SK-N-SH (cell line): ENCODE measurements at regions not wholly inside any gene's neighbourhood (a gene's known extent, or its start where the extent isn't known, plus 50 kb on each side); places are given as distances from the start of the nearest gene placed in this dataset.
A peak's percentile ranks its signal among the peaks of the same experiment; 100 is the strongest.

Source experiments
- CTCF ChIA-PET: fragments of 300-600, 350-600 bp; formaldehyde crosslinking; extraction: SDS; loops from one replicate; lab custom pipeline; 2021; lab: Yijun Ruan, JAX
- POLR2A ChIA-PET: fragments of 350-600 bp; sonication (Branson Sonifier 250); formaldehyde crosslinking; extraction: SDS; loops from one replicate; lab custom pipeline; 2020; ENCODE audit warnings: antibody characterized with exemption, inconsistent platforms; lab: Yijun Ruan, JAX
- DNase-seq: peaks from one replicate; pipeline ENCODE4 v3.0.0; 2012
- H2AFZ ChIP-seq: fragments of 200-600 bp; sonication (generic); 2 replicates; pipeline ENCODE4 v1.8.1; 2016; ENCODE audit warnings: antibody characterized with exemption, mild to moderate bottlenecking, low read depth
- H3F3A ChIP-seq: fragments of 200-600 bp; sonication (generic); replicated peaks from 2 replicates; pipeline ENCODE3; 2016; ENCODE audit warnings: antibody characterized with exemption, mild to moderate bottlenecking; ENCODE audit not compliant: insufficient read depth
- H3K27ac ChIP-seq, 2 experiments: fragments of 200-500 bp in 1 of 2; fragments of 200-600 bp in 1 of 2; sonication (Bioruptor generic) in 1 of 2; sonication (generic), shearing (Covaris generic) in 1 of 2; 2 replicates each; pipeline versions ENCODE4 v1.5.1 to v1.6.1; 2014 to 2016; ENCODE audit warnings: low read depth in 2 of 2, inconsistent platforms in 1 of 2, low read length in 1 of 2, mild to moderate bottlenecking in 1 of 2, mixed read lengths in 1 of 2
- H3K27me3 ChIP-seq: fragments of 200-600 bp; sonication (generic), shearing (Covaris generic); 2 replicates; pipeline ENCODE4 v1.6.1; 2016; ENCODE audit warnings: mixed run types; ENCODE audit not compliant: insufficient read depth
- H3K36me3 ChIP-seq, 2 experiments: fragments of 200-500 bp in 1 of 2; fragments of 200-600 bp in 1 of 2; sonication (Bioruptor generic) in 1 of 2; sonication (generic) in 1 of 2; replicated peaks in 1 of 2; 2 replicates each; pipeline versions ENCODE3 to v1.5.1; 2014 to 2016; ENCODE audit warnings: low read length in 1 of 2, mild to moderate bottlenecking in 1 of 2; ENCODE audit not compliant: insufficient read depth in 2 of 2, control insufficient read depth in 1 of 2
- H3K4me1 ChIP-seq, 2 experiments: fragments of 200-500 bp in 1 of 2; fragments of 200-600 bp in 1 of 2; sonication (Bioruptor generic) in 1 of 2; sonication (generic), shearing (Covaris generic) in 1 of 2; 2 replicates each; pipeline versions ENCODE4 v1.5.1 to v1.6.1; 2014 to 2016; ENCODE audit warnings: low read depth in 1 of 2, low read length in 1 of 2, mixed run types in 1 of 2; ENCODE audit not compliant: insufficient read depth in 2 of 2, control insufficient read depth in 1 of 2
- H3K4me2 ChIP-seq: fragments of 200-600 bp; sonication (generic), shearing (Covaris generic); 2 replicates; pipeline ENCODE4 v1.6.1; 2017; ENCODE audit warnings: mixed run types
- H3K4me3 ChIP-seq, 2 experiments: fragments of 200-500 bp in 1 of 2; fragments of 200-600 bp in 1 of 2; sonication (Bioruptor generic) in 1 of 2; sonication (generic), shearing (Covaris generic) in 1 of 2; 2 replicates each; pipeline versions ENCODE4 v1.5.1 to v1.8.1; 2014 to 2016; ENCODE audit warnings: low read depth in 2 of 2, inconsistent platforms in 1 of 2, low read length in 1 of 2, mild to moderate bottlenecking in 1 of 2, mixed read lengths in 1 of 2, moderate library complexity in 1 of 2
- H3K79me2 ChIP-seq: fragments of 200-600 bp; sonication (generic); 2 replicates; pipeline ENCODE4 v1.8.1; 2017; ENCODE audit warnings: mild to moderate bottlenecking; ENCODE audit not compliant: insufficient read depth
- H3K9ac ChIP-seq: fragments of 200-600 bp; sonication (generic); 2 replicates; pipeline ENCODE4 v1.6.1; 2017; ENCODE audit warnings: mixed run types
- H3K9me2 ChIP-seq: fragments of 200-600 bp; sonication (generic); 2 replicates; pipeline ENCODE4 v1.6.1; 2017; ENCODE audit warnings: mixed run types
- H3K9me3 ChIP-seq: fragments of 200-600 bp; sonication (generic); 2 replicates; pipeline ENCODE4 v1.6.1; 2017; ENCODE audit warnings: mixed run types, mild to moderate bottlenecking, moderate library complexity
- H4K20me1 ChIP-seq: fragments of 200-600 bp; sonication (generic); 2 replicates; pipeline ENCODE4 v1.6.1; 2017; ENCODE audit warnings: mild to moderate bottlenecking, mixed run types; ENCODE audit not compliant: insufficient read depth
- CHD2 ChIP-seq: fragments of 150-350 bp; IDR thresholded peaks from 2 replicates; pipeline ENCODE4 v1.6.1; 2018; ENCODE audit warnings: low read length; ENCODE audit not compliant: partially characterized antibody
- EZH2phosphoT487 ChIP-seq: fragments of 200-600 bp; sonication (generic); IDR thresholded peaks from 2 replicates; pipeline ENCODE4 v1.6.1; 2017; ENCODE audit warnings: low read depth, mixed run types, mild to moderate bottlenecking, antibody characterized with exemption, moderate library complexity, borderline replicate concordance
- FOSL2 ChIP-seq: IDR thresholded peaks from 2 replicates; pipeline ENCODE4 v1.4.0; 2012; ENCODE audit warnings: low read depth, mild to moderate bottlenecking, moderate library complexity, borderline replicate concordance
- FOXJ3 ChIP-seq: sonication (generic); formaldehyde crosslinking; IDR thresholded peaks from 2 replicates; pipeline ENCODE4 v1.5.1; 2020; ENCODE audit warnings: mild to moderate bottlenecking, missing genetic modification reagents
- GABPA ChIP-seq: IDR thresholded peaks from 2 replicates; pipeline ENCODE4 v1.4.0; 2012; ENCODE audit warnings: low read depth, mild to moderate bottlenecking
- MEF2A ChIP-seq: IDR thresholded peaks from 2 replicates; pipeline ENCODE4 v1.4.0; 2012; ENCODE audit warnings: low read depth, borderline replicate concordance
- RFX5 ChIP-seq: IDR thresholded peaks from 2 replicates; pipeline ENCODE4 v1.6.1; 2012; ENCODE audit warnings: mild to moderate bottlenecking, improper control_type of control experiment, low read length
- RXRA ChIP-seq: IDR thresholded peaks from 2 replicates; pipeline ENCODE4 v1.4.0; 2012; ENCODE audit warnings: low read depth, mild to moderate bottlenecking, borderline replicate concordance
- TCF12 ChIP-seq: IDR thresholded peaks from 2 replicates; pipeline ENCODE4 v1.4.0; 2012
- WGBS: methylation state at CpG from one replicate; pipeline ENCODE4 v1.1.6; 2017; ENCODE audit warnings: low lambda C conversion rate; 5-methylcytosine and 5-hydroxymethylcytosine counted together
- TF ChIP-seq, protein P1 (sequence below): fragments of 150-350 bp; IDR thresholded peaks from 2 replicates; pipeline ENCODE4 v1.6.1; 2016; ENCODE audit warnings: mild to moderate bottlenecking, low read depth, low read length
- TF ChIP-seq, protein P2 (sequence below): IDR thresholded peaks from 2 replicates; pipeline ENCODE4 v1.4.0; 2012; ENCODE audit warnings: low read depth
- TF ChIP-seq, protein P3 (sequence below): IDR thresholded peaks from 2 replicates; pipeline ENCODE4 v1.4.0; 2012; ENCODE audit warnings: low read depth, borderline replicate concordance
- TF ChIP-seq, protein P4 (sequence below): fragments of 200-600 bp; sonication (generic); IDR thresholded peaks from 2 replicates; pipeline ENCODE4 v1.6.1; 2017; ENCODE audit warnings: antibody characterized with exemption, mild to moderate bottlenecking, moderate library complexity
- TF ChIP-seq, protein P5 (sequence below): fragments of 150-350 bp; IDR thresholded peaks from 2 replicates; pipeline ENCODE4 v1.6.1; 2017; ENCODE audit warnings: antibody characterized with exemption, low read length, low read depth, borderline replicate concordance

DNA sequence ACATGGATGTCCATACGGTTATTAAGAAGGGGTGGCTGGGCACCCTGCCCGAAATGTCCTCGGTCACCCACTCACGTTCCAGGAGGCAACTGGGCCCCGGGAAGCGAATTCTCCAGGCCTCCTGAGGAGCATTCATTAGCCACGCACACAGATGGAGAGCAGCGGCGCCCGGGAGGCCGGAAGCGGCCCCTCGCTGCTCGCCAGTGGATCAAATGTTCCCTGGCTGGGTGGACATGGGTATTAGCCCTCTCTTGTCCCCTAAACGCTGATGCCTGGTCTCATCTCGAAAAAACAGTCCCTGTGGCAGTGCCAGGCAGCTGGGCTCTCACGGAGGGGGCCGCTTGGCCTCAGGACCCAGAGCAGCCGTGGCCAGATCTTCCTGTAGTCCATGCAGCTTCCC, 59.0 kb upstream of the DLK1 start:
- Histone ChIP-seq H4K20me1 (no peaks in the 10 kb centered on the region), H3K4me2 (no peak overlapping the region), H3K9me3 (no peaks in the 10 kb centered on the region), H3K36me3 (no peaks in the 10 kb centered on the region), H3K27ac (peak overlapping the region in 1 of 2 experiments; percentile 48; a peak in 1 of 4 replicates), H2AFZ (no peak overlapping the region), H3K79me2 (no peaks in the 10 kb centered on the region), H3K9ac (no peak overlapping the region), H3K27me3 (no peaks in the 10 kb centered on the region), H3K4me3 (no peak overlapping the region), H3F3A (no peaks in the 10 kb centered on the region), H3K9me2 (no peaks in the 10 kb centered on the region), H3K4me1 (peaks cover 0 to 70% of the 10 kb centered on the region in 2 experiments; a peak in 1 of 4 replicates)
- TF ChIP-seq GABPA (no peak), RXRA (no peak), FOXJ3 (CRISPR knock-in tag) (no peak), RFX5 (no peak), MEF2A (no peak), TCF12 (no peak), CHD2 (no peak), FOSL2 (no peak), EZH2phosphoT487 (no peak)
- TF ChIP-seq, protein P1, sequence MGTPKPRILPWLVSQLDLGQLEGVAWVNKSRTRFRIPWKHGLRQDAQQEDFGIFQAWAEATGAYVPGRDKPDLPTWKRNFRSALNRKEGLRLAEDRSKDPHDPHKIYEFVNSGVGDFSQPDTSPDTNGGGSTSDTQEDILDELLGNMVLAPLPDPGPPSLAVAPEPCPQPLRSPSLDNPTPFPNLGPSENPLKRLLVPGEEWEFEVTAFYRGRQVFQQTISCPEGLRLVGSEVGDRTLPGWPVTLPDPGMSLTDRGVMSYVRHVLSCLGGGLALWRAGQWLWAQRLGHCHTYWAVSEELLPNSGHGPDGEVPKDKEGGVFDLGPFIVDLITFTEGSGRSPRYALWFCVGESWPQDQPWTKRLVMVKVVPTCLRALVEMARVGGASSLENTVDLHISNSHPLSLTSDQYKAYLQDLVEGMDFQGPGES, result no peak
- TF ChIP-seq, protein P2, sequence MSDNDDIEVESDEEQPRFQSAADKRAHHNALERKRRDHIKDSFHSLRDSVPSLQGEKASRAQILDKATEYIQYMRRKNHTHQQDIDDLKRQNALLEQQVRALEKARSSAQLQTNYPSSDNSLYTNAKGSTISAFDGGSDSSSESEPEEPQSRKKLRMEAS, result no peak
- TF ChIP-seq, protein P3, sequence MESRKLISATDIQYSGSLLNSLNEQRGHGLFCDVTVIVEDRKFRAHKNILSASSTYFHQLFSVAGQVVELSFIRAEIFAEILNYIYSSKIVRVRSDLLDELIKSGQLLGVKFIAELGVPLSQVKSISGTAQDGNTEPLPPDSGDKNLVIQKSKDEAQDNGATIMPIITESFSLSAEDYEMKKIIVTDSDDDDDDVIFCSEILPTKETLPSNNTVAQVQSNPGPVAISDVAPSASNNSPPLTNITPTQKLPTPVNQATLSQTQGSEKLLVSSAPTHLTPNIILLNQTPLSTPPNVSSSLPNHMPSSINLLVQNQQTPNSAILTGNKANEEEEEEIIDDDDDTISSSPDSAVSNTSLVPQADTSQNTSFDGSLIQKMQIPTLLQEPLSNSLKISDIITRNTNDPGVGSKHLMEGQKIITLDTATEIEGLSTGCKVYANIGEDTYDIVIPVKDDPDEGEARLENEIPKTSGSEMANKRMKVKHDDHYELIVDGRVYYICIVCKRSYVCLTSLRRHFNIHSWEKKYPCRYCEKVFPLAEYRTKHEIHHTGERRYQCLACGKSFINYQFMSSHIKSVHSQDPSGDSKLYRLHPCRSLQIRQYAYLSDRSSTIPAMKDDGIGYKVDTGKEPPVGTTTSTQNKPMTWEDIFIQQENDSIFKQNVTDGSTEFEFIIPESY, result no peak
- TF ChIP-seq, protein P4, sequence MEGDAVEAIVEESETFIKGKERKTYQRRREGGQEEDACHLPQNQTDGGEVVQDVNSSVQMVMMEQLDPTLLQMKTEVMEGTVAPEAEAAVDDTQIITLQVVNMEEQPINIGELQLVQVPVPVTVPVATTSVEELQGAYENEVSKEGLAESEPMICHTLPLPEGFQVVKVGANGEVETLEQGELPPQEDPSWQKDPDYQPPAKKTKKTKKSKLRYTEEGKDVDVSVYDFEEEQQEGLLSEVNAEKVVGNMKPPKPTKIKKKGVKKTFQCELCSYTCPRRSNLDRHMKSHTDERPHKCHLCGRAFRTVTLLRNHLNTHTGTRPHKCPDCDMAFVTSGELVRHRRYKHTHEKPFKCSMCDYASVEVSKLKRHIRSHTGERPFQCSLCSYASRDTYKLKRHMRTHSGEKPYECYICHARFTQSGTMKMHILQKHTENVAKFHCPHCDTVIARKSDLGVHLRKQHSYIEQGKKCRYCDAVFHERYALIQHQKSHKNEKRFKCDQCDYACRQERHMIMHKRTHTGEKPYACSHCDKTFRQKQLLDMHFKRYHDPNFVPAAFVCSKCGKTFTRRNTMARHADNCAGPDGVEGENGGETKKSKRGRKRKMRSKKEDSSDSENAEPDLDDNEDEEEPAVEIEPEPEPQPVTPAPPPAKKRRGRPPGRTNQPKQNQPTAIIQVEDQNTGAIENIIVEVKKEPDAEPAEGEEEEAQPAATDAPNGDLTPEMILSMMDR, result no peak
- TF ChIP-seq, protein P5, sequence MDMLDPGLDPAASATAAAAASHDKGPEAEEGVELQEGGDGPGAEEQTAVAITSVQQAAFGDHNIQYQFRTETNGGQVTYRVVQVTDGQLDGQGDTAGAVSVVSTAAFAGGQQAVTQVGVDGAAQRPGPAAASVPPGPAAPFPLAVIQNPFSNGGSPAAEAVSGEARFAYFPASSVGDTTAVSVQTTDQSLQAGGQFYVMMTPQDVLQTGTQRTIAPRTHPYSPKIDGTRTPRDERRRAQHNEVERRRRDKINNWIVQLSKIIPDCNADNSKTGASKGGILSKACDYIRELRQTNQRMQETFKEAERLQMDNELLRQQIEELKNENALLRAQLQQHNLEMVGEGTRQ, result no peak
- DNase-seq, result no peak
- ChIA-PET POLR2A (interaction anchor here (0.6 to 0.7 kb wide), 2 partner anchors 61 to 237 kb away, joined by 3 read pairs; no protein-coding TSS in a partner anchor), CTCF (interaction anchor here (0.8 to 0.9 kb wide), 2 partner anchors 11 to 60 kb away, joined by 3 read pairs; no protein-coding TSS in a partner anchor)
- WGBS, result 73% methylated on average over 11 of the region's 19 CpGs
